Loucy (cell line): ENCODE measurements at regions not wholly inside any gene's neighbourhood (a gene's known extent, or its start where the extent isn't known, plus 50 kb on each side); places are given as distances from the start of the nearest gene placed in this dataset.

Experiments used
- H2AFZ ChIP-seq: fragments of 200-600 bp; sonication (generic); 2 replicates; pipeline ENCODE4 v1.6.0; 2016; ENCODE audit warnings: antibody characterized with exemption, mild to moderate bottlenecking, low read length, moderate library complexity
- H3F3A ChIP-seq: fragments of 200-600 bp; 2 replicates; pipeline ENCODE4 v1.6.0; 2016; ENCODE audit warnings: antibody characterized with exemption, low read depth, mild to moderate bottlenecking
- H3K27me3 ChIP-seq: fragments of 200-600 bp; sonication (generic); 2 replicates; pipeline ENCODE4 v1.6.1; 2014; ENCODE audit warnings: low read length, mild to moderate bottlenecking; ENCODE audit not compliant: insufficient read depth, poor library complexity, severe bottlenecking
- H3K36me3 ChIP-seq: fragments of 200-600 bp; sonication (generic); 2 replicates; pipeline ENCODE4 v1.6.1; 2016; ENCODE audit warnings: low read length; ENCODE audit not compliant: insufficient read depth
- H3K4me1 ChIP-seq: fragments of 200-600 bp; sonication (generic); 2 replicates; pipeline ENCODE4 v1.5.1; 2014; ENCODE audit warnings: low read length, mild to moderate bottlenecking; ENCODE audit not compliant: insufficient read depth, poor library complexity, severe bottlenecking
- H3K4me2 ChIP-seq: fragments of 200-600 bp; sonication (generic); 2 replicates; pipeline ENCODE4 v1.6.0; 2014; ENCODE audit warnings: antibody characterized with exemption, low read length, low read depth, mild to moderate bottlenecking; ENCODE audit not compliant: poor library complexity, severe bottlenecking
- H3K4me3 ChIP-seq: fragments of 200-600 bp; sonication (generic); 2 replicates; pipeline ENCODE4 v1.5.1; 2014; ENCODE audit warnings: low read length, mild to moderate bottlenecking, mixed read lengths; ENCODE audit not compliant: poor library complexity, severe bottlenecking
- H3K79me2 ChIP-seq: fragments of 200-600 bp; sonication (generic); 2 replicates; pipeline ENCODE4 v1.6.1; 2014; ENCODE audit warnings: low read length; ENCODE audit not compliant: insufficient read depth
- H3K9ac ChIP-seq: fragments of 200-600 bp; sonication (generic); 2 replicates; pipeline ENCODE4 v1.6.0; 2014; ENCODE audit warnings: mild to moderate bottlenecking, low read depth, low read length, moderate library complexity; ENCODE audit not compliant: poor library complexity, severe bottlenecking
- H3K9me2 ChIP-seq: fragments of 200-600 bp; sonication (generic); replicated peaks from 2 replicates; pipeline ENCODE4 v1.6.1; 2016; ENCODE audit warnings: low read depth, low read length, mixed read lengths
- H3K9me3 ChIP-seq: fragments of 200-600 bp; sonication (generic); 2 replicates; pipeline ENCODE4 v1.6.1; 2014; ENCODE audit warnings: mild to moderate bottlenecking, antibody characterized with exemption, low read length, low read depth; ENCODE audit not compliant: insufficient read depth
- H4K20me1 ChIP-seq: fragments of 200-600 bp; sonication (generic); 2 replicates; pipeline ENCODE4 v1.6.0; 2014; ENCODE audit warnings: antibody characterized with exemption, low read length, mild to moderate bottlenecking; ENCODE audit not compliant: insufficient read depth, poor library complexity, severe bottlenecking
- CTCF ChIP-seq: fragments of 200-600 bp; sonication (generic); conservative IDR thresholded peaks from 2 replicates; pipeline ENCODE4 v1.5.1; 2014; ENCODE audit warnings: mild to moderate bottlenecking, antibody characterized with exemption, low read length
- EZH2phosphoT487 ChIP-seq: fragments of 200-600 bp; IDR thresholded peaks from 2 replicates; pipeline ENCODE4 v1.6.1; 2018; ENCODE audit warnings: antibody characterized with exemption, mild to moderate bottlenecking, moderate library complexity, borderline replicate concordance

DNA sequence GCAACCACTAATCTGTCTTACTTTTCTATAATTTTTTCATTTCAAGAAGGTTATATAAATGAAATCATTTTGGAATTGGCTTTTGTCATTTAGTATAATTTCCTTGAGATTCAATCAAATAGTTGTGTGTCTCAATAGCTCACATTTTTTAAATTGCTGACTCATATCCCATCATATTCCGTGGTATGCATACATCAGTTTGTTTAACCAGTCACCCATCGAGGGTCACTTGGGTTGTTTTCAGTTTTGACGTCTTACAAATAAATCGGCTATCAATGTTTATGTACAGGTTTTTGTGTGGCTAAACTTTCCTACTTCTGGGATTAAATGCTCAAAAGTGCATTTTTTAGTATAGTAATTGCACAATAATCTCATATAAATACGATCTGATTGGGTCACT is 185.5 kb downstream of the TAF11L14 start:
- H3K9ac ChIP-seq, result no peak overlapping the region
- no peaks in the 10 kb centered on the region for H3K9me2 ChIP-seq
- no peak overlapping the region for H3K4me3 ChIP-seq
- H2AFZ ChIP-seq, result no peak overlapping the region
- H3K79me2 ChIP-seq, result no peaks in the 10 kb centered on the region
- no peaks in the 10 kb centered on the region for H3K36me3 ChIP-seq
- H3K4me2 ChIP-seq, result no peak overlapping the region
- no peaks in the 10 kb centered on the region for H4K20me1 ChIP-seq
- TF ChIP-seq CTCF (no peak), EZH2phosphoT487 (no peak)
- no peaks in the 10 kb centered on the region for H3K27me3 ChIP-seq
- H3F3A ChIP-seq, result no peaks in the 10 kb centered on the region
- H3K9me3 ChIP-seq, result no peaks in the 10 kb centered on the region; the same call in 1 of the 2 replicates
- H3K4me1 ChIP-seq, result no peaks in the 10 kb centered on the region

DNA sequence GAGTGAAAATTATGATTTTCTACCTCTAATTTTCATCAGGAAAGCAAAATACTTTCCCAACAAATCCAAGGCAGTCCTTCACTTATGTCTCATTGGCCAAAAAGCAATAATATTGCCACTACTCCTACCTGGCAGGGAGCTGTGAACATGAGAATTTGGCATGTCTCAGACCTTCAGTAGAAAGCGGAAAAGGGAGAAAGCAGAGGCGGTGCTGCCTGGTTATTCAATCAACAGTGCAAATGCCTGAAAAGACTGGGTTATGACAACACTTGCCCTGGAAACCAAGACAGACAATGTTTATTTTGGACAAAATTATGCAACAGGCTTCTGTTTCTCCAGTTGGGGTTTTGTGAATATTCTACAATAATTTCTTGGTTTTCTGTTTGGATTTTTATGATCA is 194.4 kb downstream of the TAF11L14 start:
- Histone ChIP-seq H3K9me3 (no peaks in the 10 kb centered on the region), H3K4me3 (no peak overlapping the region), H3F3A (no peaks in the 10 kb centered on the region), H3K9me2 (no peaks in the 10 kb centered on the region), H3K9ac (no peak overlapping the region), H3K27me3 (no peaks in the 10 kb centered on the region), H4K20me1 (no peaks in the 10 kb centered on the region), H3K36me3 (no peaks in the 10 kb centered on the region), H3K4me2 (no peak overlapping the region), H2AFZ (no peak overlapping the region), H3K79me2 (no peaks in the 10 kb centered on the region), H3K4me1 (no peaks in the 10 kb centered on the region)
- TF ChIP-seq EZH2phosphoT487 (no peak), CTCF (no peak)

DNA sequence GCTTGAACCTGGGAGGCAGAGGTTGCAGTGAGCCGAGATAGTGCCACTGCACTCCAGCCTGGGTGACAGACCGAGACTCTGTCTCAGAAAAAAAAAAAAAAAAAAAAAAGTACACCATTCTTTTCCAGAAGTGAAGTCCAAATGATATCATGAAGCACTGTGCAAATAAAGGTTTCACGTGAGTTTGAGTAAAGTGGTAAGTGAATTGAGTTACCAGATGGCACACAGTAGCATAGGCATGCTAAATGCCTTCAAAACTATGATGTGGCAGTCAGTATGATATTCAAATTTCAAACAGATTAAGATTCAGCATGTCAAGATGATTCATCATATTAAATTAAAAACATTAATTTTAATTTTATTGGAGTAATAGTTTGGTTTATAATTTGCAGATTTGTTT is 195.2 kb downstream of the TAF11L14 start:
- H3K9me2 ChIP-seq, result no peaks in the 10 kb centered on the region
- H3K79me2 ChIP-seq, result no peaks in the 10 kb centered on the region
- no peaks in the 10 kb centered on the region for H3K36me3 ChIP-seq
- H3K27me3 ChIP-seq, result no peaks in the 10 kb centered on the region
- no peak overlapping the region for H3K4me2 ChIP-seq
- no peak overlapping the region for H3K4me3 ChIP-seq
- H2AFZ ChIP-seq, result no peak overlapping the region
- TF ChIP-seq EZH2phosphoT487 (no peak), CTCF (no peak)
- H3K9me3 ChIP-seq, result no peaks in the 10 kb centered on the region
- no peaks in the 10 kb centered on the region for H4K20me1 ChIP-seq
- no peaks in the 10 kb centered on the region for H3K4me1 ChIP-seq
- no peak overlapping the region for H3K9ac ChIP-seq
- no peaks in the 10 kb centered on the region for H3F3A ChIP-seq
